HEK293 (cell line): ENCODE measurements at regions not wholly inside any gene's neighbourhood (a gene's known extent, or its start where the extent isn't known, plus 50 kb on each side); places are given as distances from the start of the nearest gene placed in this dataset.

ENCODE experiments used
- FEZF1 ChIP-seq: fragments of 450-650 bp; formaldehyde crosslinking; IDR thresholded peaks from 2 replicates; pipeline ENCODE4 v1.5.1; 2016; ENCODE audit warnings: missing biosample characterization, missing genetic modification characterization
- HOXA7 ChIP-seq: sonication (generic); formaldehyde crosslinking; IDR thresholded peaks from 2 replicates; pipeline ENCODE4 v1.8.1; 2022; ENCODE audit warnings: missing genetic modification reagents, borderline replicate concordance
- SP3 ChIP-seq: fragments of 450-650 bp; formaldehyde crosslinking; IDR thresholded peaks from 2 replicates; pipeline ENCODE4 v1.5.1; 2016; ENCODE audit warnings: missing biosample characterization, missing genetic modification characterization
- ZBTB1 ChIP-seq: fragments of 450-650 bp; formaldehyde crosslinking; IDR thresholded peaks from 2 replicates; pipeline ENCODE4 v1.5.1; 2016; ENCODE audit warnings: missing biosample characterization, missing genetic modification characterization
- ZBTB21 ChIP-seq: fragments of 450-650 bp; formaldehyde crosslinking; IDR thresholded peaks from 2 replicates; pipeline ENCODE4 v1.5.1; 2017; ENCODE audit warnings: missing biosample characterization, missing genetic modification characterization
- ZEB2 ChIP-seq: fragments of 450-650 bp; formaldehyde crosslinking; IDR thresholded peaks from 2 replicates; pipeline ENCODE4 v1.5.1; 2016; ENCODE audit warnings: missing biosample characterization, missing genetic modification characterization
- ZSCAN30 ChIP-seq: fragments of 450-650 bp; IDR thresholded peaks from 2 replicates; pipeline ENCODE4 v1.5.1; 2018; ENCODE audit warnings: missing biosample characterization, mild to moderate bottlenecking, missing genetic modification characterization, moderate library complexity
- TF ChIP-seq, protein P1 (sequence below): fragments of 450-650 bp; formaldehyde crosslinking; IDR thresholded peaks from 2 replicates; pipeline ENCODE4 v1.5.1; 2016; ENCODE audit warnings: missing biosample characterization, missing genetic modification characterization
- TF ChIP-seq, protein P2 (sequence below): fragments of 450-650 bp; formaldehyde crosslinking; IDR thresholded peaks from 2 replicates; pipeline ENCODE4 v1.5.1; 2016; ENCODE audit warnings: missing biosample characterization, missing genetic modification characterization
- TF ChIP-seq, protein P3 (sequence below): fragments of 450-650 bp; formaldehyde crosslinking; IDR thresholded peaks from 2 replicates; pipeline ENCODE4 v1.5.1; 2016; ENCODE audit warnings: missing biosample characterization, missing genetic modification characterization
- TF ChIP-seq, protein P4 (sequence below): IDR thresholded peaks from 2 replicates; pipeline ENCODE4 v1.6.1; 2011; ENCODE audit warnings: mild to moderate bottlenecking, low read depth, low read length, borderline replicate concordance

DNA sequence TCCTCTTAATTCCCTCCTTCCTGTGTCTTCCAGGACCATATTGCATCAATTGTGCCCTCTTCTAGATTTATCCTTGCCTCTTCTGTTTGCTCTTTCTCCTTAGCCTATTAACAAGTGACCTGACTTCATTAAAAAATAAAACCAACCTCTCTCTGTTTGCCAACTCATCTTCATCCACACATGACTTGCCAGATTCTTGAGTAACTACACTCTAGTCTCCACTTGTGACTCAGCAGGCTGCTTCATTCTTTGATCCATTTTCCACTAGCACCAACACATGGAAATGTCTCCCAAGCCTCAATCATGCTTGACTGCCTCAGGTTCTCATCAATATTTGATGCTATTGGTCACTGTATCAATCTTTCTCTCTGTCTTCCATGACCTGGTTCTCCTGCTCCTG is 492.4 kb upstream of the TMPO start:
- no peak for TF ChIP-seq FEZF1 (tag by site-specific recombination)
- no peak for TF ChIP-seq HOXA7 (CRISPR knock-in tag)
- TF ChIP-seq, protein P1, sequence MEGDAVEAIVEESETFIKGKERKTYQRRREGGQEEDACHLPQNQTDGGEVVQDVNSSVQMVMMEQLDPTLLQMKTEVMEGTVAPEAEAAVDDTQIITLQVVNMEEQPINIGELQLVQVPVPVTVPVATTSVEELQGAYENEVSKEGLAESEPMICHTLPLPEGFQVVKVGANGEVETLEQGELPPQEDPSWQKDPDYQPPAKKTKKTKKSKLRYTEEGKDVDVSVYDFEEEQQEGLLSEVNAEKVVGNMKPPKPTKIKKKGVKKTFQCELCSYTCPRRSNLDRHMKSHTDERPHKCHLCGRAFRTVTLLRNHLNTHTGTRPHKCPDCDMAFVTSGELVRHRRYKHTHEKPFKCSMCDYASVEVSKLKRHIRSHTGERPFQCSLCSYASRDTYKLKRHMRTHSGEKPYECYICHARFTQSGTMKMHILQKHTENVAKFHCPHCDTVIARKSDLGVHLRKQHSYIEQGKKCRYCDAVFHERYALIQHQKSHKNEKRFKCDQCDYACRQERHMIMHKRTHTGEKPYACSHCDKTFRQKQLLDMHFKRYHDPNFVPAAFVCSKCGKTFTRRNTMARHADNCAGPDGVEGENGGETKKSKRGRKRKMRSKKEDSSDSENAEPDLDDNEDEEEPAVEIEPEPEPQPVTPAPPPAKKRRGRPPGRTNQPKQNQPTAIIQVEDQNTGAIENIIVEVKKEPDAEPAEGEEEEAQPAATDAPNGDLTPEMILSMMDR (tag by site-specific recombination): no peak
- TF ChIP-seq ZEB2: no peak
- TF ChIP-seq SP3 (tag by site-specific recombination): no peak
- TF ChIP-seq, protein P2, sequence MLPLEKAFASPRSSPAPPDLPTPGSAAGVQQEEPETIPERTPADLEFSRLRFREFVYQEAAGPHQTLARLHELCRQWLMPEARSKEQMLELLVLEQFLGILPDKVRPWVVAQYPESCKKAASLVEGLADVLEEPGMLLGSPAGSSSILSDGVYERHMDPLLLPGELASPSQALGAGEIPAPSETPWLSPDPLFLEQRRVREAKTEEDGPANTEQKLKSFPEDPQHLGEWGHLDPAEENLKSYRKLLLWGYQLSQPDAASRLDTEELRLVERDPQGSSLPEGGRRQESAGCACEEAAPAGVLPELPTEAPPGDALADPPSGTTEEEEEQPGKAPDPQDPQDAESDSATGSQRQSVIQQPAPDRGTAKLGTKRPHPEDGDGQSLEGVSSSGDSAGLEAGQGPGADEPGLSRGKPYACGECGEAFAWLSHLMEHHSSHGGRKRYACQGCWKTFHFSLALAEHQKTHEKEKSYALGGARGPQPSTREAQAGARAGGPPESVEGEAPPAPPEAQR: no peak
- TF ChIP-seq, protein P3, sequence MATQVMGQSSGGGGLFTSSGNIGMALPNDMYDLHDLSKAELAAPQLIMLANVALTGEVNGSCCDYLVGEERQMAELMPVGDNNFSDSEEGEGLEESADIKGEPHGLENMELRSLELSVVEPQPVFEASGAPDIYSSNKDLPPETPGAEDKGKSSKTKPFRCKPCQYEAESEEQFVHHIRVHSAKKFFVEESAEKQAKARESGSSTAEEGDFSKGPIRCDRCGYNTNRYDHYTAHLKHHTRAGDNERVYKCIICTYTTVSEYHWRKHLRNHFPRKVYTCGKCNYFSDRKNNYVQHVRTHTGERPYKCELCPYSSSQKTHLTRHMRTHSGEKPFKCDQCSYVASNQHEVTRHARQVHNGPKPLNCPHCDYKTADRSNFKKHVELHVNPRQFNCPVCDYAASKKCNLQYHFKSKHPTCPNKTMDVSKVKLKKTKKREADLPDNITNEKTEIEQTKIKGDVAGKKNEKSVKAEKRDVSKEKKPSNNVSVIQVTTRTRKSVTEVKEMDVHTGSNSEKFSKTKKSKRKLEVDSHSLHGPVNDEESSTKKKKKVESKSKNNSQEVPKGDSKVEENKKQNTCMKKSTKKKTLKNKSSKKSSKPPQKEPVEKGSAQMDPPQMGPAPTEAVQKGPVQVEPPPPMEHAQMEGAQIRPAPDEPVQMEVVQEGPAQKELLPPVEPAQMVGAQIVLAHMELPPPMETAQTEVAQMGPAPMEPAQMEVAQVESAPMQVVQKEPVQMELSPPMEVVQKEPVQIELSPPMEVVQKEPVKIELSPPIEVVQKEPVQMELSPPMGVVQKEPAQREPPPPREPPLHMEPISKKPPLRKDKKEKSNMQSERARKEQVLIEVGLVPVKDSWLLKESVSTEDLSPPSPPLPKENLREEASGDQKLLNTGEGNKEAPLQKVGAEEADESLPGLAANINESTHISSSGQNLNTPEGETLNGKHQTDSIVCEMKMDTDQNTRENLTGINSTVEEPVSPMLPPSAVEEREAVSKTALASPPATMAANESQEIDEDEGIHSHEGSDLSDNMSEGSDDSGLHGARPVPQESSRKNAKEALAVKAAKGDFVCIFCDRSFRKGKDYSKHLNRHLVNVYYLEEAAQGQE (tag by site-specific recombination): no peak
- TF ChIP-seq, protein P4, sequence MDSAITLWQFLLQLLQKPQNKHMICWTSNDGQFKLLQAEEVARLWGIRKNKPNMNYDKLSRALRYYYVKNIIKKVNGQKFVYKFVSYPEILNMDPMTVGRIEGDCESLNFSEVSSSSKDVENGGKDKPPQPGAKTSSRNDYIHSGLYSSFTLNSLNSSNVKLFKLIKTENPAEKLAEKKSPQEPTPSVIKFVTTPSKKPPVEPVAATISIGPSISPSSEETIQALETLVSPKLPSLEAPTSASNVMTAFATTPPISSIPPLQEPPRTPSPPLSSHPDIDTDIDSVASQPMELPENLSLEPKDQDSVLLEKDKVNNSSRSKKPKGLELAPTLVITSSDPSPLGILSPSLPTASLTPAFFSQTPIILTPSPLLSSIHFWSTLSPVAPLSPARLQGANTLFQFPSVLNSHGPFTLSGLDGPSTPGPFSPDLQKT: no peak
- no peak for TF ChIP-seq ZBTB21 (tag by site-specific recombination)
- no peak for TF ChIP-seq ZBTB1 (tag by site-specific recombination)
- TF ChIP-seq ZSCAN30: no peak
